ENCODE measurements at regions not wholly inside any gene's neighbourhood (a gene's known extent, or its start where the extent isn't known, plus 50 kb on each side); places are given as distances from the start of the nearest gene placed in this dataset.

DNA sequence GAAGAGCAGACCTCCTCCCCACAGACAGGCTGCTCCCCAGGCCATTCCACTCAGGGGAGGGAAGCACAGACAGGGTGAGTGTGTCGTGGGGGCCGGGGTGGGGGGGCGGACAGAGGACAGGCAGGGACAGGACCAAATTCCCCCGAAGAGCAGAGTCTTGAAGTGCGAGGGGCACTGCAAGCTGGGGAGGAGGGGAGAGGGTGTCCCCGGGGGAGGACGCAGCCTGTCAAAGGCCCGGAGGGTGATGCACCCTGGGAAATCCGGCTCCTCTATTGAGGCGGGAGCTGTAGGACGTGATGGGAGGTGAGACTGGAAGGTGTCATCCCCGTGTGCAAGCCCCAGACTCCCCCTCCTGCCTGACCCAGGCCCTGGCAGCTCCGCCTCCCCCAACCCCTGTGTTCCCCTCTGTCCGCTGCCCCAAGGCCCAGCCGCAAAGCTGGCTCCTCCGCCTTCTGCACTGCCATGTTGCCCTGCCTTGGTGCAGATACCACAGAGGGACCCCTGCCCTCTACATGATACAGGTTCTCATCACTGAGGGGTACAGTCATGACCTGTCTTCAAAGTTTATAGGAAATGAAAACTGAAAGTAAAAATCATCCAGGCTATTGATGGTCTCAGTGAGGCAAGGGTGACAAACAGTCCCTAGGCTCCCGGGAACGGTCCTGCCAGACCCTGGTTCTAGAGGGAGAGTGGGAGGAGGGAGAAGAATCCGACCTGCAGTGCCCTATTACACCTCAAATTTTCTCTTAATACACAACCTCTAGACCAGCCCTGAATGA, 76.3 kb upstream of the IQSEC1 start:
- TF ChIP-seq, protein P1, sequence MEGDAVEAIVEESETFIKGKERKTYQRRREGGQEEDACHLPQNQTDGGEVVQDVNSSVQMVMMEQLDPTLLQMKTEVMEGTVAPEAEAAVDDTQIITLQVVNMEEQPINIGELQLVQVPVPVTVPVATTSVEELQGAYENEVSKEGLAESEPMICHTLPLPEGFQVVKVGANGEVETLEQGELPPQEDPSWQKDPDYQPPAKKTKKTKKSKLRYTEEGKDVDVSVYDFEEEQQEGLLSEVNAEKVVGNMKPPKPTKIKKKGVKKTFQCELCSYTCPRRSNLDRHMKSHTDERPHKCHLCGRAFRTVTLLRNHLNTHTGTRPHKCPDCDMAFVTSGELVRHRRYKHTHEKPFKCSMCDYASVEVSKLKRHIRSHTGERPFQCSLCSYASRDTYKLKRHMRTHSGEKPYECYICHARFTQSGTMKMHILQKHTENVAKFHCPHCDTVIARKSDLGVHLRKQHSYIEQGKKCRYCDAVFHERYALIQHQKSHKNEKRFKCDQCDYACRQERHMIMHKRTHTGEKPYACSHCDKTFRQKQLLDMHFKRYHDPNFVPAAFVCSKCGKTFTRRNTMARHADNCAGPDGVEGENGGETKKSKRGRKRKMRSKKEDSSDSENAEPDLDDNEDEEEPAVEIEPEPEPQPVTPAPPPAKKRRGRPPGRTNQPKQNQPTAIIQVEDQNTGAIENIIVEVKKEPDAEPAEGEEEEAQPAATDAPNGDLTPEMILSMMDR (conservative IDR thresholded peaks at IDR 0.05; ENCODE audit: low read depth, low read length), result no peak
- no peak overlapping the region for H3K4me3 ChIP-seq (ENCODE audit: low read length)

DNA sequence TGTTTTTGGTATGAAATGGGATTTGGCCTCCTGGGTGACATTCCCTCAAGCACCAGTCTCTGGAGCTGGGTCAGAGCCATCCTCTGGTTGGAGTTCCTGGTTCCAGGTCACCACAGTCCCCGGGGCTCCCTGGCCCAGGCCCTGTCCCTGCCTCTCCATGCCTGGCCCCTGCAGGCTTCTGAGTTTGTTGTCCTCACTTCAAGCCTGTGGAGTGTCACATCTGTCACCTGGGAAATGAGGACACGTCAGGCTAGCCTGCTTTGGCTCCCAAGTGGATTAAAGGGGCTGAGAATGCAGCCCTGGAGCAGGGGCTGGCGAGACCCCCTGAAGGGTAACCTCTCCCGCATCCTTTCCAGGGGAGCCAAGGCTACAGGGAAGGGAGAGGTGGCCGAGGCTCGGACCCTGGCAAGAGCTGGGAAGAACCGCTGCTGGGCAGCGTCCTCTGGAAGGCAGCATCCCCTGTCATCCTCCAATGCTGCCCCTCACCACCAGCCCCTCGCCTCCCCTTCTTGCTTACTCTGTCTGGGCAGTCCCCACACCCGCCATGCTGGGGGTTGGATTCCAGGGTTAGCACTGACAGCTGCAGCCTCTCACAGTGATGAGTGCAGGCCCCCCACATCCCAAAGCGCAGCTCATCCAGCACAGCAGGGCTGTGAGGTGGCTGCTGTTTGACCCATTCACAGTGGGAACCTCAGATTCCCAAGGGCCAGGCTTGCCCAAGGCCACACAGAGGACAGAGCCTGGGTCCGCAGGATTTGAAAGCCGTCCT, 75.5 kb upstream of the IQSEC1 start:
- DNase-seq (ENCODE audit: low read depth), result no peak
- TF ChIP-seq, protein P1 (conservative IDR thresholded peaks at IDR 0.05; ENCODE audit: low read depth, low read length), result no peak
- H3K4me3 ChIP-seq (ENCODE audit: low read length), result no peak overlapping the region

More for the DNA sequence above, 76.3 kb upstream of the IQSEC1 start:
- DNase-seq (ENCODE audit: low read depth), result no peak

DNA sequence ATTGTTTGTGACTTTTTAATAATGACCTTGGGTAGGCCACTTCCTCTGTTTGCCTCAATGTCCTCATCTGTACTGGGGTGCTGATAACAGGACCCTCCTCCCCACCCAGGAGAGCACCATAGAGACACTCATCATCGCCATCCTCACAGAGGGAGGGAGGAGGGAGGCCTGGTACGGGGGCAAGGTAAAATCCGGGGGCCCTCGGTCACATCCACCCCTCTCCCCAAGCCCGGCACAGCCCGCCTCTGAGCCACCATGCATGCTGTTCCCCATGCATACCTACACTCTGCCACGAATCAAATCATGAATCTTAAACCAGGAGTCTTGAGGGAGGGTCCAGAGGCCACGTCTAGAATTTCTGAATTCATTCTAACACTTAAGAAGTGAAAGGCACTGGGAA, 74.9 kb upstream of the IQSEC1 start:
- DNase-seq (ENCODE audit: low read depth), result no peak
- no peak overlapping the region for H3K4me3 ChIP-seq (ENCODE audit: low read length)
- TF ChIP-seq, protein P1 (conservative IDR thresholded peaks at IDR 0.05; ENCODE audit: low read depth, low read length), result no peak

DNA sequence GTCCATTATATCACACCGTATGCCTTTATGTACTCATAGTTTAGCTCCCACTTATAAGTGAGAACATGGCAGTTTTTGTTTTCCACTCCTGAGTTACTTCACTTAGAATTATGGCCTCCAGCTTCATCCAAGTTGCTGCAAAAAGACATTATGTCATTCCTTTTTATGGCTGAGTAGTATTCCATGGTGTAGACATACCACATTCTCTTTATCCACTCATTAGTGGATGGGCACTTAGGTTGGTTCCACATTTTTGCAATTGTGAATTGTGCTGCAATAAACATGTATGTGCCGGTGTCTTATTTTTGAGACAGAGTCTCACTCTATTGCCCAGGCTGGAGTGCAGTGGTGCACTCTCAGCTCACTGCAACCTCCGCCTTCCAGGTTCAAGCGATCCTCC, 74.1 kb upstream of the IQSEC1 start:
- TF ChIP-seq, protein P1 (conservative IDR thresholded peaks at IDR 0.05; ENCODE audit: low read depth, low read length), result no peak
- no peak overlapping the region for H3K4me3 ChIP-seq (ENCODE audit: low read length)
- no peak for DNase-seq (ENCODE audit: low read depth)

DNA sequence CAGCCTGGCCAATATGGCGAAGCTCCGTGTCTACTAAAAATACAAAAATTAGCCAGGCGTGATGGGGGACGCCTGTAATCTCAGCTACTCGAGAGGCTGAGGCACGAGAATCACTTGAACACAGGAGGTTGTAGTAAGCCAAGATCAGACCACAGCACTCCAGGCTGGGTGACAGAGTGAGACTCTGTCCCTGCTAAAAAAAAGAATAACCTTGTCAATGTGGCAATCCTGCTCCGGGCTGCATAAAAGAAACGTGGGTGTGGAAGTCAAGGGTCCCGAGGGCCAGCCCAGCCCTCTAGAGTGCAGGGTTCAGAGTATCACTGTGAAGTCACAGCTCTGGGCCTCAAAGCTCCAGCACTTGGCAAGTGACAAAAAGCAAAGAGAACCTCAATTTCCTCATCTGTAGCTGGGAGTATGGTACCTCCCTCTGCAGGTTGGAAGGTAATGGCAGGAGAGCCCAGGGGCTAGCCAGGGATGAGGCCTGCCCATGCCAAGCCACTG, 73.5 kb upstream of the IQSEC1 start:
- DNase-seq (ENCODE audit: low read depth), result no peak
- TF ChIP-seq, protein P1 (conservative IDR thresholded peaks at IDR 0.05; ENCODE audit: low read depth, low read length), result no peak
- H3K4me3 ChIP-seq (ENCODE audit: low read length), result no peak overlapping the region

DNA sequence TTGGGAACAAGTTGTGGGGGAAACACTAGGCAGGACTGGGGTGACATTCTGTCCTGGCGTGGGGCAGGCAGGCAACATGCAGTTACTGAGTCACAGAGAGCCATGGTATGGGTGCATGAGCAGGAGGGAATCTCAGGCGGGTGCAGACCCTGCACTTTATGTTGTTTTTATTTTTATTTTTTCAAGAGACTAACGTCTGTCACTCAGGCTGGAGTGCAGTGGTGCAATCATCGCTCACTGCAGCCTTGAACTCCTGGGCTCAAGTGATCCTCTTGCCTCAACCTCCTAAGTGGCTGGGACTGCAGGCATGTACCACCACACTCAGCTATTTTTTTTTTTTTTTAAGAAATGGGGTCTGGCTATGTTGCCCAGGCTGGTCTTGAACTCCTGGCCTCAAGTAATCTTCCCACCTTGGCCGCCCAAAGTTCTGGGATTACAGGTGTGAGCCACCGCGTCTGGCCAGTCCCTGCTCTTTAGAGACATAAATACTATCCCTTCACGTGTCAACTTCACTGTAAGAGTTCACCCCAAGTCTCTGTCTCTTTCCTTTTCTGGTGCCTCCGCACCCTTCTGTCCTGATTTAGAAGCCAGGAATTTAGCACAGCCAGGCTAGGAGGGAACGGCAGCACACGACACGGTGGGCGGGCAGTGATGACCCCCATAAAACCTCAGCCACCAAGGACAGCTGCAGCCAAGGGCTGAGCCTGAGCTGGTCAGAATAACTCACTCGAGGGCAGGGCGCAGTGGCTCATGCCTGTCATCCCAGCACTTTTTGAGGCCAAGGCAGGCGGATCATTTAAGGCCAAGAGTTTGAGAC, 72.8 kb upstream of the IQSEC1 start:
- DNase-seq (ENCODE audit: low read depth), result no peak
- H3K4me3 ChIP-seq (ENCODE audit: low read length), result no peak overlapping the region
- TF ChIP-seq, protein P1 (conservative IDR thresholded peaks at IDR 0.05; ENCODE audit: low read depth, low read length), result no peak
